ENCODE measurements at regions not wholly inside any gene's neighbourhood (a gene's known extent, or its start where the extent isn't known, plus 50 kb on each side); places are given as distances from the start of the nearest gene placed in this dataset.

DNA sequence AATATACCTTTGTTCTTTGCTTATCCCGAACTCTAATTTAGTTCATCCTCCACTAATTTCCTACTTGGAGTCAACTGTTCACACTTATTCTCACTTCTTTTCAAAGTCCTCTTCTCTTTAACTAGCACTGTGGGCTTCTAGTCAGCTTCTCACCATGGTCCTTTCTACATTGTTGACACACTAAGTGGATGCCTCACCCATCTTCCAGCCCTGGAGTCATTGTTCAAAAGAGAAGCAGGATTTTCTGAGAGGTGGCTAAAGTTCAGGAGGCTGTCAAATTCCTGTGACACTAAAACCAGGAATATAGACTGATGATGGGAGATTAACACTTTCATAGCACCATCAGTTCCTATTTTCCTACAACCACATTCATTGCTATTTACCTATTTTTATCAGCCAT lies 99.3 kb downstream of the PHLDA1 start:
- Histone ChIP-seq H2AFZ (ENCODE audit: low read length) (no peak overlapping the region), H3K4me2 (ENCODE audit: low read depth, low read length, poor library complexity, severe bottlenecking) (no peak overlapping the region), H3F3A (ENCODE audit: low read depth) (no peaks in the 10 kb centered on the region), H3K4me1 (ENCODE audit: insufficient read depth, low read length, poor library complexity, severe bottlenecking) (no peaks in the 10 kb centered on the region), H3K4me3 (ENCODE audit: low read length, poor library complexity, severe bottlenecking) (no peak overlapping the region), H3K79me2 (ENCODE audit: insufficient read depth, low read length) (no peaks in the 10 kb centered on the region), H3K27me3 (ENCODE audit: insufficient read depth, low read length, poor library complexity, severe bottlenecking) (no peaks in the 10 kb centered on the region), H3K9ac (ENCODE audit: low read depth, low read length, poor library complexity, severe bottlenecking) (no peak overlapping the region), H3K9me3 (ENCODE audit: insufficient read depth, low read depth, low read length) (no peaks in the 10 kb centered on the region), H3K36me3 (ENCODE audit: insufficient read depth, low read length) (no peaks in the 10 kb centered on the region), H4K20me1 (ENCODE audit: insufficient read depth, low read length, poor library complexity, severe bottlenecking) (no peaks in the 10 kb centered on the region), H3K9me2 (replicated peaks; ENCODE audit: low read depth, low read length) (no peaks in the 10 kb centered on the region)
- TF ChIP-seq, protein P1, sequence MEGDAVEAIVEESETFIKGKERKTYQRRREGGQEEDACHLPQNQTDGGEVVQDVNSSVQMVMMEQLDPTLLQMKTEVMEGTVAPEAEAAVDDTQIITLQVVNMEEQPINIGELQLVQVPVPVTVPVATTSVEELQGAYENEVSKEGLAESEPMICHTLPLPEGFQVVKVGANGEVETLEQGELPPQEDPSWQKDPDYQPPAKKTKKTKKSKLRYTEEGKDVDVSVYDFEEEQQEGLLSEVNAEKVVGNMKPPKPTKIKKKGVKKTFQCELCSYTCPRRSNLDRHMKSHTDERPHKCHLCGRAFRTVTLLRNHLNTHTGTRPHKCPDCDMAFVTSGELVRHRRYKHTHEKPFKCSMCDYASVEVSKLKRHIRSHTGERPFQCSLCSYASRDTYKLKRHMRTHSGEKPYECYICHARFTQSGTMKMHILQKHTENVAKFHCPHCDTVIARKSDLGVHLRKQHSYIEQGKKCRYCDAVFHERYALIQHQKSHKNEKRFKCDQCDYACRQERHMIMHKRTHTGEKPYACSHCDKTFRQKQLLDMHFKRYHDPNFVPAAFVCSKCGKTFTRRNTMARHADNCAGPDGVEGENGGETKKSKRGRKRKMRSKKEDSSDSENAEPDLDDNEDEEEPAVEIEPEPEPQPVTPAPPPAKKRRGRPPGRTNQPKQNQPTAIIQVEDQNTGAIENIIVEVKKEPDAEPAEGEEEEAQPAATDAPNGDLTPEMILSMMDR (conservative IDR thresholded peaks at IDR 0.05; ENCODE audit: low read length), result no peak
- no peak for TF ChIP-seq EZH2phosphoT487 (IDR thresholded peaks at IDR 0.05; ENCODE audit: borderline replicate concordance)

DNA sequence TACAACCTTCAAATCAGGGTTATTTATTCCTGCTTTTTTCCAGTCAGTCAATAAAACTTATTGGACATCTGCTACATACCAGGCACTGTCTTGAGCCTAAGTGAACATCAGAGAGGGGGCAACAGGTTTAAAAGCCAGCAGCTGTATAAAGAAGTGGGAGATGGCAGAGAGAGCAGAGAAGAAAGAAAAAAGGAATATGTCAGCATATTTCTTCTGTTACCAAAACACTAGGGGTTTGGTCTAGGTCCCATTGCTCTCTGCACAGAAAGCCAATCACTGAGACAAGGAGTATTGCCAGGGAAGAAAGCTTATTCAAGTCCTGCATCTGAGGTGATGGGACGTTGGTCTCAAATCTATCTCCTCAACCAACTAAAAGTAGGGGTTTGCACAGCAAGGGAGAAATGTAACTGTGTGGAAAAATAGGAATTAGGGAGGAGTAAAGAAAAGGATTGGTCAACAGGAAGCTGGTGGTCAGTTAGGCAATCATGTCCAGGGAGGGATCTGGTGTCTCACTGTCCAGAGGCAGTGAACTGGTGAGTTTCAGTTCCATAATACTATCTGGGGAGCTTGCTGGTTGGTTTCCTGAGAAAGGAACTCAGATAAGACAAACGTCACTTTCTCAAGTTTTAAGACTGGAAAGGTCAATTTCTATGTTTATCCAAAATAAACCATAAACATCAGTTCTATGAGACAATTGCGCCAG lies 107.5 kb downstream of the PHLDA1 start:
- no peaks in the 10 kb centered on the region for H4K20me1 ChIP-seq (ENCODE audit: insufficient read depth, low read length, poor library complexity, severe bottlenecking)
- no peak overlapping the region for H3K9ac ChIP-seq (ENCODE audit: low read depth, low read length, poor library complexity, severe bottlenecking)
- no peaks in the 10 kb centered on the region for H3K36me3 ChIP-seq (ENCODE audit: insufficient read depth, low read length)
- H3F3A ChIP-seq (ENCODE audit: low read depth), result no peaks in the 10 kb centered on the region
- no peaks in the 10 kb centered on the region for H3K27me3 ChIP-seq (ENCODE audit: insufficient read depth, low read length, poor library complexity, severe bottlenecking)
- H2AFZ ChIP-seq (ENCODE audit: low read length), result no peak overlapping the region
- TF ChIP-seq, protein P1 (conservative IDR thresholded peaks at IDR 0.05; ENCODE audit: low read length), result no peak
- no peak for TF ChIP-seq EZH2phosphoT487 (IDR thresholded peaks at IDR 0.05; ENCODE audit: borderline replicate concordance)
- no peaks in the 10 kb centered on the region for H3K79me2 ChIP-seq (ENCODE audit: insufficient read depth, low read length)
- no peak overlapping the region for H3K4me3 ChIP-seq (ENCODE audit: low read length, poor library complexity, severe bottlenecking)
- H3K4me2 ChIP-seq (ENCODE audit: low read depth, low read length, poor library complexity, severe bottlenecking), result no peak overlapping the region
- no peaks in the 10 kb centered on the region for H3K9me2 ChIP-seq (replicated peaks; ENCODE audit: low read depth, low read length)
- H3K9me3 ChIP-seq (ENCODE audit: insufficient read depth, low read depth, low read length), result peaks cover 16% of the 10 kb centered on the region
- H3K4me1 ChIP-seq (ENCODE audit: insufficient read depth, low read length, poor library complexity, severe bottlenecking), result no peaks in the 10 kb centered on the region

DNA sequence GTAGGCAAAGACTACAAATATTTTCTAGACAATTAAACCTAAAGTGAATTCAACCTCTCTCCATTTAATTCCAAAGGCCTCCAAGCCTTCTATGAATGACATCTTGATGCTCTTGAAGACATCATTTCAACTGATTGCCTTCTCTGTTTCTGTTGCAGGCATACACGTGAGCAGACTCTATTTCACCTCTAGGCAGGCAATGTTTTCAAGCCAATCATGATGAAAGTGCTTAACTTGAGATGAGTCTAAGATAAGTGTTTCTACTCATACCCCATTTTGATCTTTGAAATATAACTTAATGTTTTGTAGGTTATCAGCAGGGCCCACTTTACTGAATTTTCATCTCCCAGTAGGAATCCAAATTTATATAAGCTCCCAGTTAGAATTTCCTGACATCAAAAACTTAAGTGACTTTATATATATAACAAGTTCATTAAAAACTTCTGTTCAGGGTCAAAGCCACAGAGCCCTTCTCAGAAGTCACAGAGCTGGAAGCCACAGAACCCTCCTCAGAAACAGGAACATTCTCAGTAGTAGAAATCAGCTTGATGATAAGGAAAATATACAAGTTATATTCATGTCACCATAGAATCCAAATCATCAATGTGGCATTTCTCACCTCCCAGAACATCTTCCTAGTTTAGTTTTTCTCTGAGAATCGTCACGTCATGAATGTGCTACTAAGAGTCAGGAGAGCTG lies 108.5 kb downstream of the PHLDA1 start:
- H3K4me1 ChIP-seq (ENCODE audit: insufficient read depth, low read length, poor library complexity, severe bottlenecking), result no peaks in the 10 kb centered on the region
- H3K4me3 ChIP-seq (ENCODE audit: low read length, poor library complexity, severe bottlenecking), result no peak overlapping the region
- H3K9me2 ChIP-seq (replicated peaks; ENCODE audit: low read depth, low read length), result no peaks in the 10 kb centered on the region
- TF ChIP-seq, protein P1 (conservative IDR thresholded peaks at IDR 0.05; ENCODE audit: low read length), result no peak
- no peak for TF ChIP-seq EZH2phosphoT487 (IDR thresholded peaks at IDR 0.05; ENCODE audit: borderline replicate concordance)
- peaks cover 16% of the 10 kb centered on the region for H3K9me3 ChIP-seq (ENCODE audit: insufficient read depth, low read depth, low read length)
- no peaks in the 10 kb centered on the region for H3K79me2 ChIP-seq (ENCODE audit: insufficient read depth, low read length)
- no peak overlapping the region for H3K4me2 ChIP-seq (ENCODE audit: low read depth, low read length, poor library complexity, severe bottlenecking)
- H2AFZ ChIP-seq (ENCODE audit: low read length), result no peak overlapping the region
- no peak overlapping the region for H3K9ac ChIP-seq (ENCODE audit: low read depth, low read length, poor library complexity, severe bottlenecking)
- H4K20me1 ChIP-seq (ENCODE audit: insufficient read depth, low read length, poor library complexity, severe bottlenecking), result no peaks in the 10 kb centered on the region
- no peaks in the 10 kb centered on the region for H3F3A ChIP-seq (ENCODE audit: low read depth)
- H3K27me3 ChIP-seq (ENCODE audit: insufficient read depth, low read length, poor library complexity, severe bottlenecking), result no peaks in the 10 kb centered on the region
- H3K36me3 ChIP-seq (ENCODE audit: insufficient read depth, low read length), result no peaks in the 10 kb centered on the region

Data from Loucy (cell line).